ENCODE measurements at regions not wholly inside any gene's neighbourhood (a gene's known extent, or its start where the extent isn't known, plus 50 kb on each side); places are given as distances from the start of the nearest gene placed in this dataset.
"Not testable (repeated sequence)": the region's sequence is repeated elsewhere in the genome, so short reads cannot be mapped to it uniquely, and the experiment has no call there.

DNA sequence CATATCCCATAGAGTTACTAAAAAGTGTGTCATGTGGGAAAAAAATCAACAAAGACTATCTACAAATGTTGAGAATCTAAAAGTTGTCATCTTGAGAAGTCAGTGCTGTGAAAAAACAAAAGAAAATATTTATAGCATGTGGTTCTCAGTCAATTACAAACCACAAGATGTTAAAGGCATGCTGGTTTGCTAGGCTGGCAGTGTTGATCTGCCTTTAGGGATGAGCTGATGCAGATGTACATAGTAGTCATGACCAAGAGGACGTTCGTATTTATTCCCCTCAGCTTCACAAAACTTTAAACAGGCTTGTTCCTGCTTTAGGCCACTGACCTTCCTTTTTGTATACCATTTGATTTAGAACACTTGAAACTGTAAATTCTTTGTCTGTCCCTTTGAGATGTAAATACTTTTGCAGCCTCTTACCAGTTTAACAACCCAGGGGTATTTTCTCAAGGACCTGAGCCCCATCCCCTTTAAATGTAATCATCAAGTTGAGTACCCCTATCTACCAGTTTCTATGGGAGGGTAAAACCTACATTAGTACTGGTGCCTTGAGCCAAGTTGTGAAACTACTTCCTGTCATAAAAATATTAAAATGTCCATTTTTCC, 446.6 kb downstream of the KCNJ18 start:
- DNase-seq (ENCODE audit: low spot score): no peak

DNA sequence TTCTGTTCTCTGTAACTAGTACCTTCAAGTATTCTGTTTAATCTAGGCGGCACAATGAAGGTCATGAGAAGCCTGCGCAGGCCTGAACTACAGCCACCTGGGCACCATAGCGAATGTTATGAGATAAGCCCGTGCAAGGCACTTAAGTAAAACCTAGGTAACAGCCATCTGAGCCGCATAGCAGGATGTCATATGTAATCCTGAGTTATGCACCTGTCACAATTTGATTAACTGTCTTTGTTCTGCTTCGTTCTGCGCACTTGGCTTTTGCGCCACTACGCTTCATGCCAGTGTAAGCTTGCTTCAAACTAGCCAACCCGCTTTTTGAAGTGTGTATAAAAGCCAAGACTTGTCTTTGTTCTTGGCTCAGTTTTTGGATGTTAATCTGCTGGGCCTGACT, 449.8 kb downstream of the KCNJ18 start:
- no peak for DNase-seq (ENCODE audit: low spot score)

GRCh38 chr17:22145605-22146178, 453.4 kb downstream of the KCNJ18 start:
- no peak for DNase-seq (ENCODE audit: low spot score)

- DNase-seq (ENCODE audit: low spot score): no peak
These were observed 466.0 kb downstream of the KCNJ18 start for GRCh38 chr17:22158364-22158763.

DNA sequence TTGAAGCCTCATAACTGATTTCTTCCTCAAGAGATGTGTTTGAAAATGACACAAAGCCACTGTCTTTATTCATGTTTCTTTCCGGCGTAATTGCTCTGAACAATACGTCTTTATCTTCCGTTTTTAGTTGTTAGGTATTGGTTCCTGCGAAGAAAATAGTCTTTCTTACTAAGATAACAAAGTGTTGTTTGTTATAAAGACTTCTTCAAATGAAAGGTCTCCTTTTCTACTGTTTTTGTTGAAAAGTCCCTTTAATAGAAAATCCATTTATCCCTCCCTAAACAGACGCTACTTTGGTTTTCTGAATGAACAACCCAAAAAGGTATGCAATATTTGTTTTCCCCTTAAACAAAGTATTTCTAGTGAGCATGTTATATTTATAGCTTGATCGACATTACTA, 469.1 kb downstream of the KCNJ18 start:
- DNase-seq (ENCODE audit: low spot score): no peak

DNA sequence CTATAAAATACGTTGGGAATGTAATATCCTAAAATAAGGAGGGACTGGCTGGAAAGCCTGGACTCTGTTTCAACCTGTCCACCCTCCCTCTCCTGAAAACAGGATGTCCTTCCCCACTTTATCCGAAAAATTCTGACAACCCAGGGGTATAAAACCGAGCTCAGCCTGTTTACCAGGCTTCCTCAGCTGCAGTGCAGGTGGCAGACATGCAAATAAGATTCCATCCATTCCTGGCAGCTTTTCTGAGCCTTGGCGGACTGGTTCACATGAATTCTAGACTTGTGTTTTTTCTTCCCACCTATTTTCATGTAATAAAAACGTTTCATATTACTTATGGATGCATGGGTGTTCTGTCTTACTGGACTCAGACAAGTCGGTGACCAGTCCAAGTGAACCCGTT, 479.3 kb downstream of the KCNJ18 start:
- DNase-seq (ENCODE audit: low spot score): no peak

DNA sequence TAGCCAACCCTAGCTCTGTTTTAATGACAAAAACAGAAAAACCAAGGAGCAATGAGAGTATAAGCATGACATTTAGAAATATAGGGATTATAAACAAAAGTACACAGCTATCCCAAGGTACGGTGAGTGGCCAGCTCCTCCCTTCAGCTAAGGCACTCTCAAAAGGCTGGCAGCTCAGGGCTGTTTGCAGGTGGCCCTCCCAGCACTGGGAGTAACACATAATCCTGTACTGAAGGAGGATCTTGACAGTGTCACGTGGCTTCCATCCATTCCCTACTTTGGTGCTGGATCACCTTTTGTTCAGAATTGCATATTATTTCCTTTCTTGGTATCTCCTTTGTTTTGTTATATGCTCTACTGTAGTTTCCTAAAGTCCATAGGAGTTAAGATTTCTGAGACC, 500.8 kb downstream of the KCNJ18 start:
- no peak for DNase-seq (ENCODE audit: low spot score)

DNA sequence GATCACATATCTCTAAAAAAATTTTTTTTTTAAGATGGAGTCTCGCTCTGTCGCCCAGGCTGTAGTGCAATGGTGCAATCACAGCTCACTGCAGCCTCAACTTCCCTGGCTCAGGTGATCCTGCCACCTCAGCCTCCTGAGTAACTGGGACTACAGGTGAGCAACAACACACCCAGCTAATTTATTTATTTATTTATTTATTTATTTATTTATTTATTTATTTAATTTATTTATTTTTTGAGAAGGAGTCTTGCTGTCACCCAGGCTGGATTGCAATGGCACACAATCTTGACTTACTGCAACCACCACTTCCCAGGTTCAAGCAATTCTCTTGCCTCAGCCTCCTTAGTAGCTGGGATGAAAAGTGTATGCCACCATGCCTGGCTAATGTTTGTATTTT, 507.9 kb downstream of the KCNJ18 start:
- DNase-seq (ENCODE audit: low spot score): not testable (repeated sequence)

DNA sequence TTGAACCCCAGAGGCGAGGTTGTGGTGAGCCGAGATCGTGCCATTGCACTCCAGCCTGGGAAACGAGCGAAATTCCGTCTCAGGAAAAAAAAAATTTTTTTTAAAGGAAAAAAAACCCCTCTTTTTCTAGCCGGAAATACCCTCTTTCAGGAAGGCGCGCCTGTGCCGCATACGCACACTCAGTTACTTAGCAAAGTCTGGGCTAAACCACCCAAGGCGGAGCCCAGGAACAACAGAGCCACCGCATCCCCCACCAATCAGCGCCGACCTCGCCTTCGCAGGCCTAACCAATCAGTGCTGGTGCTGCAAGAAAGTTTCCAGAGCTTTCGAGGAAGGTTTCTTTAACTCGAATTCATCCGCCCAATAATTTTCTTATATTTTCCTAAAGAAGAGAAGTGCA, 510.4 kb downstream of the KCNJ18 start:
- DNase-seq (ENCODE audit: low spot score): no peak

GRCh38 chr17:22203208-22203715, 510.9 kb downstream of the KCNJ18 start:
- DNase-seq (ENCODE audit: low spot score): no peak

GRCh38 chr17:22204076-22204475, 511.8 kb downstream of the KCNJ18 start:
- DNase-seq (ENCODE audit: low spot score): not testable (repeated sequence)

- DNase-seq (ENCODE audit: low spot score): not testable (repeated sequence)
These were observed 517.9 kb downstream of the KCNJ18 start for GRCh38 chr17:22210212-22210611.

- not testable (repeated sequence) for DNase-seq (ENCODE audit: low spot score)
These were observed 520.8 kb downstream of the KCNJ18 start for GRCh38 chr17:22213169-22213568.

GRCh38 chr17:22217135-22217534, 524.8 kb downstream of the KCNJ18 start:
- no peak for DNase-seq (ENCODE audit: low spot score)

DNA sequence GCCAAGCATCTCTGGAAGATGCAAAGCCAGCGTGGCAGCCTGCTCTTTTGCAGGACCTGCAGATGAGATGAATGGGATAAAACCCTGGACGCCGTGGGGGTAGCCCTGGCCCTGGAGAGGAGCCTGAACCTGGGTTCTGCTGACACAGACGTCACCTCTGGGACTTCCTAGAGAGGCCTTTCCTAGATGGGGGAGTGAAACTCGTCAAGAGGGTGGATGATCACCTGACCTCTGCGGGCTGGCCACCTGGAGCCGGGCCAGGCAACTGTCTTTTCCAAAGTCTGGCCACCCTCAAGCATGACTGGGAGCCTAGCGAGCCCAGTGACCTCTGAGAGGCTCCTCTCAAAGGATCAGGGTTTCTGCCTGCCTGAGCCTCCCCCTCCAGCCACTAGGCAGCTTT, 529.0 kb downstream of the KCNJ18 start:
- DNase-seq (ENCODE audit: low spot score): no peak

- DNase-seq (ENCODE audit: low spot score): not testable (repeated sequence)
These were observed 534.2 kb downstream of the KCNJ18 start for GRCh38 chr17:22226477-22226876.

DNA sequence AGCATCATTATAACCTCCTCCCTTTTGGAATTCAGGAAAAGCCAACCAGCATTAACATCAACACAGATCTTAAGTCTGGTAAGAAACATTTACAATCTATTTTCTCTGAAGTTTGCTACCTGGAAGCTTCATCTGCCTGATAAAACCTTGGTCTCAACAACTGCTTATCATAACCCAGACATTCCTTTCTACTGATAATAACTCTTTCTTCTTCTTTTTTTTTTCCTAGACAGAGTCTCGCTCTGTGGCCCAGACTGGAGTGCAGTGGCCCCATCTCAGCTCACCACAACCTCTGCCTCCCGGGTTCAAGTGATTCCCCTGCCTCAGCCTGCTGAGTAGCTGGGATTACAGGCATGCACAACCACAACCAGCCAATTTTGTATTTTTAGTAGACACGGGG, 534.6 kb downstream of the KCNJ18 start:
- DNase-seq (ENCODE audit: low spot score): not testable (repeated sequence)

DNA sequence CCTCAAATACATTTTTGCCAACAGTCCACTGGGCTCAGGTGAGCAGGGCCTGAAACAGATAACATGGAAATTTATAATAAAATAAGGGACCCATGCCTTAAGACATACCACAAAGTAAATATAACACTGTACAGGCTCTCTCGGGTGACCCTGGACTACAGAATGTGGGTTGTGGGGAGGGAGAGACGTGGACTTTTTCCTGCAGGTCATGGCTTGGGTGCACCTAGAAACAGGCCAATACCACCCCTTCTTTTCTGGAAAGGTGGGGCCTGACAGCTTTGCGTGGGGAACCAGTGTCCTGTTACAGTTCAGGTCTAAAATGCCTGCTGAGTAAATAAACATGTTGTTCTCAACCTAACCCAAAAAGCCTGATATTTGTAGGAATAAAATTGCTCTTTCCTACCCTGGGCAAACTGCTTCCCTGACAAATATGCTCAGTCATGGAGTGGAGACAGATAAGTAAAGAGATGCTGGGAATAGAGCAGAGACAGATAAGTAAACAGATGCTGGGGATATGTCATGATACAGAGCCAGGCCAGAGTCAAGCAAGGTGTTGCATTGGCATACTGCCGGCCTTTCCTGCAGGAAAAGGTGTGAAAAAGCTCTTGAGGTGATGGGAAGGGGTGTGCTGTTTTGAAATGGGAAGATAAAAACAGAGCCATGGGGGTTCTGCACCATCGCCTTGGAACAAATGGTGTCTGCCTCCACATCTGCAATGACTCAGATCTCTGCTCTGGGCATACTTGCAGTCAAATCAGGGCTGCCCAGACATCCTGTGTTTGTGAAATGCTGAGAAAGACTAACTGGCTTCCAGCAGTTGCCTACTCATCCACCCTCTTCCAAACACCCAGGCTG, 535.6 kb downstream of the KCNJ18 start:
- peak; percentile 10 for DNase-seq (ENCODE audit: low spot score)

GRCh38 chr17:22229821-22230220, 537.5 kb downstream of the KCNJ18 start:
- DNase-seq (ENCODE audit: low spot score): not testable (repeated sequence)

DNA sequence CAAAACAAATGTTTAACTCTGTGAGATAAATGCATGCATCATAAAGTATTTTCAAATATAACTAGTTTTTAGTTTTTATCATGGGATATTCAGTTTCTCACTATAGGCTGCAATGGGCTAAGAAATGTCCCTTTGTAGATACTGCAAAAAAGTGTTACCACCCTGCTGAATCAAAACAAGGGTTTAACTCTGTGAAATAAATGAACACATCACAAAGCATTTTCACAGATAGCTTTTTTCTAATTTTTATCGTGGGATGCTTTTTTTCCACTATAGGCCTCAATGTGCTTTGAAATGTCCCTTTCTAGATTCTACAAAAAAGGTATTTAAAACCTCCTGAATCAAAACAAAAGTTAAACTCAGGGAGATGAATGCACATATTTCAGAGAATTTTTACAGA, 541.1 kb downstream of the KCNJ18 start:
- no peak for DNase-seq (ENCODE audit: low spot score)

GRCh38 chr17:22242472-22242871, 550.1 kb downstream of the KCNJ18 start:
- DNase-seq (ENCODE audit: low spot score): no peak

GRCh38 chr17:22251498-22251897, 559.2 kb downstream of the KCNJ18 start:
- DNase-seq (ENCODE audit: low spot score): no peak

- DNase-seq (ENCODE audit: low spot score): no peak
These were observed 560.7 kb downstream of the KCNJ18 start for GRCh38 chr17:22253007-22253406.
